Uterus (tissue), 3 donors: ENCODE measurements at regions not wholly inside any gene's neighbourhood (a gene's known extent, or its start where the extent isn't known, plus 50 kb on each side); places are given as distances from the start of the nearest gene placed in this dataset.

Experiments used
- DNase-seq, 2 donors: peaks; one replicate each; pipeline ENCODE4 v3.0.0-alpha.2; 2019 to 2020
- H3K27ac ChIP-seq, 2 donors: fragments of 200-600 bp; sonication (generic); 1 replicate in 1 of 2; 2 replicates in 1 of 2; pipeline ENCODE4 v1.5.1; 2016 to 2018
- H3K27me3 ChIP-seq, 2 donors: fragments of 200-600 bp; sonication (generic); one replicate each; pipeline ENCODE4 v1.5.1; 2018 to 2019; ENCODE audit warnings: control low read depth in 1 of 2
- H3K36me3 ChIP-seq, 2 donors: fragments of 200-600 bp; sonication (generic); one replicate each; pipeline ENCODE4 v1.5.1; 2019; ENCODE audit warnings: control low read depth in 1 of 2
- H3K4me1 ChIP-seq, 2 donors: fragments of 200-600 bp; sonication (generic); one replicate each; pipeline ENCODE4 v1.5.1; 2018 to 2019; ENCODE audit warnings: control low read depth in 1 of 2
- H3K4me3 ChIP-seq, 2 donors: fragments of 200-600 bp; sonication (generic); 1 replicate in 1 of 2; 2 replicates in 1 of 2; pipeline ENCODE4 v1.5.1; 2018 to 2019; ENCODE audit warnings: mild to moderate bottlenecking in 1 of 2
- H3K9me3 ChIP-seq, 2 donors: fragments of 200-600 bp; sonication (generic); one replicate each; pipeline ENCODE4 v1.5.1; 2019; ENCODE audit warnings: control low read depth in 1 of 2
- CTCF ChIP-seq, 4 experiments: fragments of 200-600 bp in 2 of 4; fragments of 450-650 bp in 2 of 4; sonication (generic) in 2 of 4; IDR thresholded peaks; one replicate each; pipeline ENCODE4 v1.5.1; 2016 to 2019; ENCODE audit warnings: antibody characterized with exemption in 4 of 4, mild to moderate bottlenecking in 2 of 4, moderate library complexity in 1 of 4
- POLR2A ChIP-seq, 2 donors: fragments of 450-650 bp; IDR thresholded peaks; one replicate each; pipeline ENCODE4 v1.6.1; 2016; ENCODE audit warnings: antibody characterized with exemption in 2 of 2, mild to moderate bottlenecking in 1 of 2, moderate library complexity in 1 of 2
- intact Hi-C: fragments of 100-400 bp; cut with DNase I; formaldehyde crosslinking; loops from one replicate; pipeline ENCODE4 v1.15.1; 2023; ENCODE audit warnings: low total_unique reads
- donor health status: DM: yes; HTN: yes; CAD: no.

- peak in 1 of 2 donors; percentile 21 for DNase-seq
- Histone ChIP-seq H3K36me3 (no peaks in the 10 kb centered on the region), H3K9me3 (no peaks in the 10 kb centered on the region), H3K4me3 (no peak overlapping the region), H3K27me3 (no peaks in the 10 kb centered on the region), H3K4me1 (no peaks in the 10 kb centered on the region), H3K27ac (no peak overlapping the region)
- TF ChIP-seq CTCF (IDR thresholded peaks at IDR 0.05) (peak in 3 of 4 experiments; percentile 16 to 38 (median 30)), POLR2A (IDR thresholded peaks at IDR 0.05) (no peak)
- intact Hi-C loops = no loop called here
Measured at GRCh38 chr21:38126666-38127303, 130.0 kb upstream of the KCNJ15 start.

GRCh38 chr21:38129711-38130110 lies 127.1 kb upstream of the KCNJ15 start:
- TF ChIP-seq CTCF (IDR thresholded peaks at IDR 0.05) (no peak), POLR2A (IDR thresholded peaks at IDR 0.05) (no peak)
- intact Hi-C loops = no loop called here
- no peak overlapping the region for H3K4me3 ChIP-seq
- no peaks in the 10 kb centered on the region for H3K9me3 ChIP-seq
- H3K36me3 ChIP-seq = no peaks in the 10 kb centered on the region
- DNase-seq = no peak
- no peaks in the 10 kb centered on the region for H3K4me1 ChIP-seq
- H3K27ac ChIP-seq = no peak overlapping the region
- no peaks in the 10 kb centered on the region for H3K27me3 ChIP-seq

GRCh38 chr21:38133240-38133639 lies 123.6 kb upstream of the KCNJ15 start:
- Histone ChIP-seq H3K36me3 (no peaks in the 10 kb centered on the region), H3K27me3 (no peaks in the 10 kb centered on the region), H3K9me3 (no peaks in the 10 kb centered on the region), H3K27ac (no peak overlapping the region), H3K4me3 (no peak overlapping the region), H3K4me1 (no peaks in the 10 kb centered on the region)
- intact Hi-C loops = no loop called here
- DNase-seq = no peak
- TF ChIP-seq CTCF (IDR thresholded peaks at IDR 0.05) = no peak
- TF ChIP-seq POLR2A (IDR thresholded peaks at IDR 0.05) = no peak

DNA sequence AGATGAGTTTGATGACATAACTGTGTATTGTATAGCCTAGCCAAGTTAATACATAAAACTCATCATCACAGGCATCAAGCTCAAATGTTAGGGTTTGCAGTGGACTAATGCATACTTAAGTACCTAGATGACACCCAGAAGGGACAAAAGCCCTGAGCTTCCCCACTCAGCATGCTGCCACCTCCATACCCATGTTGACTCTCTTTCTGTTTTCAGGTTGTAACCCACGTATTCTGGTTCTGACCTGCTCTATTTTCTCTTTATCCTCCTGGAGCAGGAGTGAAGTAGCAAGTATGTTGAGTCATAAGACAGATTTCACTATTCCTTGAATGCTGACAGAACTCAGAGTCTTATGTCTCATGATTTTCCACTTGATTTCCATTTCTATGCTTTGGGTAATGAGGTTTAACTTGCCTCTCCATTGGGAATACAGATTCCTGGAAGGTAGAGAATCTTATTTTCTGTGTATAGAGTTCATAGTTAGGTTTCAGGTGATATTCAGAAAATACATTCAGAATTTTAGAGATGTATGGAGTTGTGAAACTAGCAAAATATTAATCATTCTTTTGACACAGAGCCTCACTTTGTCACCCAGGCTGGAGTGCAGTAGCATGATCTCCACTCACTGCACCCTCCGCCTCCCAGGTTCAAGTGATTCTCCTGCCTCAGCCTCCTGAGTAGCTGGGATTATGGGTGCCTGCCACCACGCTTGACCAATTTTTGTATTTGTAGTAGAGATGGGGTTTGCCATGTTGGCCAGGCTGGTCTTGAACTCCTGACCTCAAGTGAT lies 122.5 kb upstream of the KCNJ15 start:
- no peaks in the 10 kb centered on the region for H3K27me3 ChIP-seq
- TF ChIP-seq CTCF (IDR thresholded peaks at IDR 0.05) = no peak
- no peak for TF ChIP-seq POLR2A (IDR thresholded peaks at IDR 0.05)

GRCh38 chr21:38136201-38136600 lies 120.6 kb upstream of the KCNJ15 start:
- Histone ChIP-seq H3K4me1 (no peaks in the 10 kb centered on the region), H3K4me3 (no peak overlapping the region), H3K27ac (no peak overlapping the region), H3K27me3 (no peaks in the 10 kb centered on the region), H3K36me3 (no peaks in the 10 kb centered on the region), H3K9me3 (no peaks in the 10 kb centered on the region)
- intact Hi-C loops = no loop called here
- no peak for TF ChIP-seq CTCF (IDR thresholded peaks at IDR 0.05)
- no peak for TF ChIP-seq POLR2A (IDR thresholded peaks at IDR 0.05)
- DNase-seq = no peak

More for the DNA sequence above, 122.5 kb upstream of the KCNJ15 start:
- intact Hi-C loops = no loop called here
- no peak for DNase-seq
- Histone ChIP-seq H3K27ac (no peak overlapping the region), H3K9me3 (no peaks in the 10 kb centered on the region), H3K36me3 (no peaks in the 10 kb centered on the region), H3K4me1 (no peaks in the 10 kb centered on the region), H3K4me3 (no peak overlapping the region)
